SK-N-MC (cell line): ENCODE measurements at regions not wholly inside any gene's neighbourhood (a gene's known extent, or its start where the extent isn't known, plus 50 kb on each side); places are given as distances from the start of the nearest gene placed in this dataset.
"Not testable (repeated sequence)": the region's sequence is repeated elsewhere in the genome, so short reads cannot be mapped to it uniquely, and the experiment has no call there.

Experiments
- DNase-seq: peaks from one replicate; pipeline ENCODE4 v3.0.0-alpha.2; 2011; ENCODE audit warnings: low read depth, low spot score
- H3K27ac ChIP-seq: fragments of 200-600 bp; sonication (generic); 2 replicates; pipeline ENCODE4 v1.5.1; 2016; ENCODE audit warnings: mixed run types
- H3K36me3 ChIP-seq: fragments of 200-600 bp; sonication (generic); 2 replicates; pipeline ENCODE4 v1.6.1; 2017; ENCODE audit warnings: antibody characterized with exemption, low read length, mixed read lengths; ENCODE audit not compliant: insufficient read depth
- H3K4me3 ChIP-seq: fragments of 200-600 bp; sonication (generic); 2 replicates; pipeline ENCODE4 v1.5.1; 2016
- H3K9ac ChIP-seq: fragments of 200-600 bp; sonication (generic); 2 replicates; pipeline ENCODE4 v1.8.0; 2017; ENCODE audit warnings: mixed run types, mixed read lengths; ENCODE audit not compliant: insufficient read length
- H3K9me3 ChIP-seq: fragments of 200-600 bp; sonication (generic); 2 replicates; pipeline ENCODE4 v1.6.1; 2017; ENCODE audit warnings: low read depth, mild to moderate bottlenecking, antibody characterized with exemption, low read length, moderate library complexity, mixed read lengths
- EZH2 ChIP-seq: fragments of 200-600 bp; sonication (generic); IDR thresholded peaks from one replicate; pipeline ENCODE4 v1.6.1; 2017; ENCODE audit warnings: antibody characterized with exemption
- FOXP2 ChIP-seq: optimal IDR thresholded peaks from 2 replicates; pipeline ENCODE3; 2011; ENCODE audit warnings: mild to moderate bottlenecking, moderate library complexity; ENCODE audit not compliant: insufficient read depth; ENCODE audit errors: extremely low read length, control extremely low read depth
- POLR2AphosphoS5 ChIP-seq: IDR thresholded peaks from 2 replicates; pipeline ENCODE4 v1.6.1; 2012; ENCODE audit warnings: mild to moderate bottlenecking, low read depth, low read length, borderline replicate concordance

- no peak overlapping the region for H3K9ac ChIP-seq
- H3K36me3 ChIP-seq: no peaks in the 10 kb centered on the region
- DNase-seq: no peak
- H3K27ac ChIP-seq: no peak overlapping the region
- TF ChIP-seq FOXP2: no peak
- no peak for TF ChIP-seq POLR2AphosphoS5
- TF ChIP-seq EZH2: no peak
- no peaks in the 10 kb centered on the region for H3K9me3 ChIP-seq
- no peak overlapping the region for H3K4me3 ChIP-seq
These were observed 149.3 kb upstream of the FOXQ1 start for GRCh38 chr6:1162367-1163275.

GRCh38 chr6:1156411-1156810 lies 155.5 kb upstream of the FOXQ1 start:
- not testable (repeated sequence) for H3K36me3 ChIP-seq, H3K9me3 ChIP-seq, DNase-seq, H3K9ac ChIP-seq, H3K27ac ChIP-seq, H3K4me3 ChIP-seq

GRCh38 chr6:1153696-1154245 lies 158.1 kb upstream of the FOXQ1 start:
- H3K4me3 ChIP-seq: no peak overlapping the region
- no peak overlapping the region for H3K27ac ChIP-seq
- H3K9ac ChIP-seq: no peak overlapping the region
- no peak for DNase-seq
- H3K36me3 ChIP-seq: no peaks in the 10 kb centered on the region
- TF ChIP-seq POLR2AphosphoS5 (no peak), EZH2 (no peak), FOXP2 (no peak)
- no peaks in the 10 kb centered on the region for H3K9me3 ChIP-seq

GRCh38 chr6:1146500-1146899 lies 165.4 kb upstream of the FOXQ1 start:
- Histone ChIP-seq H3K4me3 (no peak overlapping the region), H3K27ac (no peak overlapping the region), H3K9ac (no peak overlapping the region), H3K36me3 (no peaks in the 10 kb centered on the region), H3K9me3 (no peaks in the 10 kb centered on the region)
- no peak for DNase-seq
- TF ChIP-seq POLR2AphosphoS5: no peak
- TF ChIP-seq FOXP2: no peak
- TF ChIP-seq EZH2: no peak

DNA sequence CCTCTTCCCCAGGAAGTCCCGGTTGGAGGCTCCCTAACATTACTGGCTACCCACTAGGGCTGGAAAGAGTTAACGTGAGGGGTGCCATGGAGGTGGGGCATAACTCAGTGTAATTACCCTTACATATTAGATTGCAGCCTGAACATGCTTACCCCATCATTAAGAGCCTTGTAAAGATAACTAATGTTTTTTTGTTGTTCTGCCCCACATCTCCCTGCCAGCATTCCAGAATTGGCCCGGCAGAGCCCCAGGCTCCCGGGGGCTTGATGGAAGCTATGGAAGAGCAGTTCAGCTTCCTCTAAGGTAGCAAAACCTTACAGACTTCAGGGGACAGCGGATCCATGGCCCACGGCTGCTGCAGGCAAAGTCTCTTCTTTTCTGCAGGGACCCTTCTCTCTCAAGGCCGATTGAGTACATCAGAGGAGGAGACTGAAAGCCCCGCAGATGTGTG lies 166.1 kb upstream of the FOXQ1 start:
- Histone ChIP-seq H3K27ac (no peak overlapping the region), H3K9ac (no peak overlapping the region), H3K9me3 (no peaks in the 10 kb centered on the region), H3K36me3 (no peaks in the 10 kb centered on the region), H3K4me3 (no peak overlapping the region)
- DNase-seq: no peak
- TF ChIP-seq FOXP2: no peak
- TF ChIP-seq EZH2: no peak
- TF ChIP-seq POLR2AphosphoS5: no peak

DNA sequence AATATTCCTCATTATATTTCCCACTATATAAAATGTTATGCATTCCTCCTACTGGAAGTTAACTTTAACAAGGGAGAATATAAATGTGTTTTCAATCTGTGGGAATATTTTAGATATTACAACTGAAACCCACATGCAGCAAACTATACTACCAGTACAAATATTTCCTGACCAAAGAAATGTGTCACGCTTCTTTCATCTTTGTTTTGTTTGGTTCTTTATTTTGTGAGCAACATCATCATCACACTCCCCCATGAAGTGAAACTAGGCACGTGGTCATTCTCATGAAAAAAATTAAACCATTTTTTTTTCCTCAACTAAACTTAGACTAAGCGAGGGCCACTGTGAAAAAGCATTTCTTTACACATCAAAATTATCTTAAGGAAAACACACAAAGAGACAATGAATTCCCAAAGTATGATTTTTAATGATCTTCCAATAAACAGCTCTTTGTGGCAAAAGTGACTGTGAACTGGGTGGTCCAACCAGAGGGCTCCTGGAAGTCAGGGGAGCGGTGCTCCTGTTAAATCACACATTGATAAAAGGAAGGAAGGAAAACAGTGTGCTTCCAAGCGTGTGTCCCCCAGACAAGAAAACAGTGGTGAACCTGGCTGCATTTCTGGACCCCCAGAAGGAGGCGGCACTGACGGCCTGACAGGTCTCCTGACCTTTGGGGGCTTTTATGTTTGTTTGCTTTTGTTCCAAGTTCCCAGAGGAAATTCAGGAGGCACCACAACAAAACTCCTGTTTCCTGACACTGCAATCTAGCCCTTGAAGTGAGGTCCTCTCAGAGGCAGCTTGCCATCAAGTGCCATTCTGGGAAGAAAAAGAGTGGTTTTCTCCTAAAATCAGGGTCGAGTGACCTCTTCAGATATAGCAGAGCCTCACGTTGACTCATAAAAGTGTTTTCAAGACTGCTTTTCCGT lies 166.8 kb upstream of the FOXQ1 start:
- no peaks in the 10 kb centered on the region for H3K36me3 ChIP-seq
- no peak for TF ChIP-seq FOXP2
- TF ChIP-seq POLR2AphosphoS5: no peak
- TF ChIP-seq EZH2: no peak
- no peak for DNase-seq

DNA sequence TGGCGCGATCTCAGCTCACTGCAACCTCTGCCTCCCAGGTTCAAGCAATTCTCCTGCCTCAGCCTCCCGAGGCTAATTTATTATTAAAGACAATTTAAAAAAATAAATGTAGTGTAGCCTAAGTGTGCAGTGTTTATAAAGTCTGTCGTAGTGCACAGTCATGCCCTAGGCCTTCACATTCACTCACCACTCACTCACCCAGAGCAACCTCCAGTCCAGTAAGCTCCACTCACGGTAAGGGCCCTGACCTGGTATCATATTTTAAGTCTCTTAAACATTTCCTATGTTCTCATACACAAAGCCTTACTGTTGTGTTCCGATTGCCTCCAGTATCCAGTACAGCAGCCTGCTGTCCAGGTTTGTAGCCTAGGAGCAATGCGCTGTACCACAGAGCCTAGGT lies 168.2 kb upstream of the FOXQ1 start:
- Histone ChIP-seq H3K9ac (no peak overlapping the region), H3K9me3 (no peaks in the 10 kb centered on the region), H3K27ac (no peak overlapping the region), H3K4me3 (no peak overlapping the region), H3K36me3 (no peaks in the 10 kb centered on the region)
- TF ChIP-seq FOXP2 (no peak), POLR2AphosphoS5 (no peak), EZH2 (no peak)
- DNase-seq: no peak

More for the DNA sequence above, 166.8 kb upstream of the FOXQ1 start:
- Histone ChIP-seq H3K9ac (no peak overlapping the region), H3K27ac (no peak overlapping the region), H3K4me3 (no peak overlapping the region), H3K9me3 (no peaks in the 10 kb centered on the region)
